HG03064 (cell line): ENCODE measurements at regions not wholly inside any gene's neighbourhood (a gene's known extent, or its start where the extent isn't known, plus 50 kb on each side); places are given as distances from the start of the nearest gene placed in this dataset.
"Not testable (repeated sequence)": the region's sequence is repeated elsewhere in the genome, so short reads cannot be mapped to it uniquely, and the experiment has no call there.

ENCODE experiments used
- ATAC-seq: cut with Tn5 transposase; IDR thresholded peaks from one replicate; pipeline ENCODE4 v1.9.1; 2021; ENCODE audit warnings: low read depth; ENCODE audit not compliant: unreplicated experiment

DNA sequence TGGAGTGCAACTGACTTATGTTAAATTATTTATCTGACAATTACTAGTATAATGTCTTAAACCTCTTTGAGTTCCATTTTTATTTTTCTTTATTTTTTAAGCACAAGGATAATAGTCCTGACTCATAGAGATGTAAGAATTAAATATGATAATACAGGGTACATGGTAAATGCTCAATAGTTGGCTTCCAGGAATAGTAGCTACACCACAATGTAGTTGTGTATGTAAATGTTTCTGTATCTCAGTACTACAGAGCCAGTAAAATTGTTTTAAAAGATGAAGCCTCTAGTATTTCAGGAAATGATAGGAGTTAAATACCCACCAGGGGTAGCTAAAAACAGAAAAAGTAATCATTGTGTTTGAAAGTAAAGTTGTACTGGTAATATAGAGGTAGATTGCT, 487.4 kb upstream of the IRAK1BP1 start:
- no peak for ATAC-seq

DNA sequence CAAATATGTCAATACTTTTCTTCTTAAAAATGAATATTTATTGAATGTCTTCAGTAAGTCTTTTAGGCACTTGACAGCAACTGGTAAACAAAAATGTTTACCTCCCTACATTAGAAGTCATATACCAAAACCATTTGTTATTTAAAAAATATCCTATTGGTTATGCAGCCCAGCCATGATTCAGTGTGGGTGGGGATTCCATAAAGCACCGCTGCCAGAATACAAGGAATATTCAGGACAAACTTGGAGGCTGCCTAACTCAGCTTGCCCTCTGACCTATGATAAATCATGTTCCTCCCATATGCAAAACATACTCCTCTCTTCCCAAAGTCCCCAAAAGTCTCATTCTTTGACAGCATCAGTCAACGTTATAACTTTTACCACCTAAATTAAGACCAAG, 486.8 kb upstream of the IRAK1BP1 start:
- no peak for ATAC-seq

DNA sequence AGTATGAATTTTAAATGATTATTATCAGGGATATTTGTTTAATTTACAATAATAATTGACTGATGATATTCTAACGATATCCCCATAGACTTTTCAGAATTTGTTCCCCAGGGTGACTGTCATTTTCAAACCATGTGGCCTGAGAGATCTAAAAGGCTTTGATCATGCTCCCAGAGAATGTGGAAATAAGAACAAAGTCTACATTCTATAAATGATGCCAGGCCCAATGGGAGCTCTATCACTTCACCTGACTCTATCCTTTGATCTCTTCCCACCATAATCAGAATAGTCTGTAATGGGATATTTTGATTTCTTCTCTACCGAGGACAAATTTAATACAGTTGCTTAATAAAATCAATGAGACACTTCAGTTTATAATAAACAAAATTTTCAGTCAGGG, 483.4 kb upstream of the IRAK1BP1 start:
- no peak for ATAC-seq

DNA sequence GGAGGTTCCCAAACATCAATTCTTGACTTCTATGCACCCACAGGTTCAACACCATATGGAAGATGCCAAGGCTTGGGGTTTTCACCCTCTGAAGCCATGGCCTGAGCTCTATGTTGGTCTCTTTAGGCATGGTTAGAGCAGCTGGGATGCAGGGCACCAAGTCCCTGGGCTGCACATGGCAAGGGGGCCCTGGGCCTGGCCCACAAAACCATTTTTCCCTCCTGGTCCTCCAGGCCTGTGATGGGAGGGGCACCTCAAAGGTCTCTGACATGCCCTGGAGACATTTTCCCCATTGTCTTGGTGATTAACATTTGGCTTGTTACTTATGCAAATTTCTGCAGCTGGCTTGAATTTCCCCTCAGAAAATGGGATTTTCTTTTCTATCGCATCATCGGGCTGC, 480.5 kb upstream of the IRAK1BP1 start:
- not testable (repeated sequence) for ATAC-seq

DNA sequence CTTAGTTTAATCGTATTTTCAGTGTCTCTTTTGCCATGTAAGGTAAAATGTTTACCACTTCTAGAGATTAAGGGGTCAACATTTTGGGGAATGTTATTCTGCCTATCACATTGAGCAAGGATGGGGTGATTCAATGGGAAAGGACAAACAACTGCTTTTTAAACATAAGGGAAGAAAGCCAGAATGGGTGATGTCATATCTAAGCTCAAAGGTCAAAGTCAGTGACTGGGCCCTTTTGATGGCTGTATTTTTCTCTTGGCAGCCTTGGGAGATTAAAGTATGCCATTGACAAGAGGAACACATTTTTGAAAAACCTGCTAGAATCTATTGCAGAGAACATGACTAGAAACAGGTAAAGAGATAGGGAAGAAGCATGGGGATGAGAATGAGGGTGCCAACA, 477.3 kb upstream of the IRAK1BP1 start:
- ATAC-seq = no peak

DNA sequence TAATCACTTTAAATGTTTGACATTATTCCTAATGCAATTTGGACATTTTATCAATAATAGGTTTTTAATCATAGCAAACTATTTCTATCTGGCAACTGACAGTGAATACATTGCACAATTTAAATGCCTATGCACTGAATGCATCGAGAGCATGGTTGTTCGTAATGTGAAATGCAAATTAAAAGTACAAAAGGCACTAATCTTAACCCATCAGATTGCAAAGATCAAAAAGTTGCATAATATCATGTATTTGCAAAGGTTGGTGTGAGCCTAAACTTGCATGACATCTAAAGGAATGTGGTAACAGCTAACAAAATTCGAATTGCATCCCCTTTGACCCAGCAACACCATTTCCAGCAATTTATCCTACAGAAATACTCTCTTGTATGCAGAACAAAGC, 469.9 kb upstream of the IRAK1BP1 start:
- no peak for ATAC-seq

DNA sequence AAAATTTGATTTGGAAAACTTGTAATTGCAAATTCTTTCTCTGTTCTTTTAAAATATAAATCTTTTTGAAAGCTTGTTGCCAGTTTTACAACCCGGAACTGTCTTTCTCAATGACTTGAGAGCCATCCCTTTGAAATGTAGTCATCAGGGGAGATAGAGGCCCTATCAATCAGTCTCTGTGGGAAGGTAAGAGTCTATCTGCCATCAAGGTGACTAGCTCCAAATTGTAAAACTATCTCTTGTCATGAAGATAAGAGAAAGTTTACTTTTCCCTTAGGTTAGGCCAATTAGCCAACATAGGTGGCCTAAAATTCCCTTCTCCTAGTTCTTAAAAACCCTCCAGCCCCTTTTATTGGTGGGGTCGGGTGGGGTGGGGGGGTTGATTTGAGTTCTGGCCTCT, 469.1 kb upstream of the IRAK1BP1 start:
- ATAC-seq = no peak

DNA sequence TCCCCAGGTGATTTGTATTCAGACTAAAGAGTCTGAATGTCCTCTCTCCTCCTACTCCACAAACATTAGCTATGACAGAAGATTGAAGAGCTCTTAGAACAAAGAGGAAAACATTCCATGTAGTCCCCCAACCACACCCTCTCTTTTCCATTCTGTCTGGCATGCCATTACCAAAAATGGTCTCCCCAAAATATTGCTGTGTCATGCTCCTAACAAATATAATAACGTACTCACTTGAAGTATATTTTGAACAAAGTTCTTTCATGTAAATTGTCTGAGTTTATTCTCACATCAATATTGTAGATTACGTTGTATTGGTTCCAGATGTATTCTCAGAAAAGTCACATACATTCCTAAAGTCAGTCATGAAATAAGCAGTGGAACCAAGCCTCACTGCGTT, 467.3 kb upstream of the IRAK1BP1 start:
- no peak for ATAC-seq

DNA sequence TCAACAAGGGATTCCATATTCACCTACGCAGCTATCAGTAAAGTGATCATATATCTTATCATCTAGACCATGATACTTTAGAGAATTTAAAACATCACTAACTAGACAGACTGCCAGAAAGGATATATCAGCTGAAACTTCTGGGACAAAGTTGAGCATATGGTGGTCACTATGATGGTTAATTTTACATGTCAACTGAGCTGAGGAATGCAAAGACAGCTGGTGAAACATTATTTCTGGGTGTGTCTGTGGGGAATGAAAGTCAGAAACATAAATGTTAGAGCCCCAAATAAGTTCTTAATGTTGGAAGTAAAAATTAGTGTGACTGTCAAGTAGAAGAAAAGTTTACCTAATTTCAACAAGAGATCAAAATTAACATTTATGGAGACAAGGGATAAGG, 440.0 kb upstream of the IRAK1BP1 start:
- ATAC-seq = no peak

DNA sequence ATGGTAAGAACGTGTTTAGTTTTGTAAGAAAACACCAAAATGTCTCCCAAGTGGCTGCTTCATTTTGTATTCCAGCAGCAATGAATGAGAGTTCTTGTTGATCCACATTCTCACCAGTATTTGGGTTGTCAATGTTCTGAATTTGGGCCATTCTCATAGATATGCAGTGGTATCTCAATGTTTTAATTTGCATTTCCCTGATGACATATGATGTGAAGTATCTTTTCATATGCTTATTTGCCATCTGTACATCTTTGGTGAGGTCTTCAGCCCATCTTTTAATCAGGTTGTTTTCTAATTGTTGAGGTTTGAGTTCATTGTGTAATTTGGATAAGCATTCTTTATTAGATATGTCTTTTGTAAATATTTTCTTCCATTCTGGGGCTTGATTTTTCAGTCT, 436.8 kb upstream of the IRAK1BP1 start:
- no peak for ATAC-seq

DNA sequence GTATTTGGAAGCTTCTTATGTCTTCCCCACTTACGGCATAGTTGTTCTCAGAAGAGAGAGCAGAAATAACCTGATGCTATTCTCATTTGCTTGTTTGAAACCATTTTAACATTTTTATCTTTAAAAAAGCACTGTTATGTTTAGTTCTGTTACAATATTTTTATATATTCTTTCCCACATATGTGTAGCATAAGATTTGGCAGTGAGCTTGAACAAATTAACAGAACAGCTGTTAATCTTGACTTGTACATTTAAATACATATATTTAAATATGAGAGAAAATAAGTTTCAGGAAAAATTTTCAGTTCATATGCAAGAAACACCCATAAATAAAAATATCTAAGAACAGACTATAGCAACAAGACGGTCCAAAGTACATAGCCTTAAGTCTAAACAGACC, 431.7 kb upstream of the IRAK1BP1 start:
- ATAC-seq = no peak

DNA sequence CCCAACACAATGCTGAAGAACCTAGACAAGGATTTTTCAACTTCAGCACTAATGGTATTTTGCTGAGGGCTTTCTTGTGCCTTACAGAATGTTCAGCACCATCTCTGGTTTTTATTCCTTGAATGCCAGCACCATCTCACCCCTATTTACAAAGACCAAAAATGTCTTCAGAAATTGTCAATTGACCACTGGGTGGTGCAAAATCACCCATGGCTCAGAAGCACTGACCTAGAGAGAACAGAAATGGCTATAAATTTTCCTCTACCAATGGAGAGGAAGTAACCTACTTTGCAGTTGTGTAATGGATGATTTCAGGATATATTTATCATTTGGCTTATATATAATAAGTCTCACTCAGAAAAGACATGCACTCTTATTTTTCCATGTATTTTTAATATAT, 431.0 kb upstream of the IRAK1BP1 start:
- ATAC-seq = no peak

DNA sequence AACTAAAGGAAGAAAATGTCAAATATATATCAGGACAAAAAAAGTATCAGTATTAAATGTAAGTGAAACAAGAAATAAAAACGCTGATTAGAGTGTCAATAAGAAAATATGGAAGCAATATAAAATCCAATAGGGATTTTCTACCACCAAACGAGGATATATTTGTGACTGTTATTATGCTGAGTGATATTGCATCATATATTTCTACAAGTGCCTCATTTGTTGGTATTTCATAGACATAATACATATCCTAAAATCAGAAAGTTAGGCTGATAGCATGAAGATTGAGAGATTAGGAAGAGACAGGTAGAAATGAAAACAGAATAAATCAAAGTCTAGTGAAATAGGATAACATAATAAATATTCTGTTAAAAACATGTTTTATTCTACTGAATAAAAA, 429.2 kb upstream of the IRAK1BP1 start:
- no peak for ATAC-seq

DNA sequence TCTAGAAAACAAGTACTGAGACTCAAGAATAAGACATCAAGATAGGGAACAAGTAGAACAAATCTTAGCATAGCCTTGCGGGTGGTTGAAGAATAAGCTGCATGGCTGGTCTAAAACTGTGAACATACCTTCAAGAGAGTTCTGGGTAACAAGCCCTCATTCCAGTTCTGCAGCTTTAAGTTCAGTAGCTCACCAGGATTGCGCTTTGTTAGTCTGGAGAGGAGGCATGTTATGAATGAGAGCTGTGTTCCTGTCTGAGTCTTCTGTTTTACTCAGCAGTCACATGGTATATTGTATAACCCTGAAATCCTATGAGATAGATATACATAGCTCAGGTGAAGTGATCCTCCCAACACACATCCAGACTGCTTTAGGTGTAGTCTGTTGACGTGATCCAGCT, 406.6 kb upstream of the IRAK1BP1 start:
- ATAC-seq = no peak

DNA sequence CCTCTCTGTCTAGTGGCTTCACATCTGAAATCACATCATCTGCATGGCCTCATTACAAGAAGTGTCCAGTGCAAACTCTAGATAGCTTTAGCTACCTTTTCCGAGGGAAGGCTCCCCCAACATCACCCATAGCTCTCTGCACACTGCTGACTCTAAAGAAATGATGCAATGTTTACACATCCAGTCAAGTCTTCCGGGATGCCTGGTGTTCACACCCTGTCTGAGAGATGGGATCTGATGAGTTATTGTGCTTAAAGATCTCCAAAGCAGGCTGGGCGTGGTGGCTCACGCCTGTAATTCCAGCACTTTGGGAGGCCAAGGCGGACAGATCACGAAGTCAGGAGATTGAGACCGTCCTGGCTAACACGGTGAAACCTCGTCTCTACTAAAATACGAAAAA, 404.6 kb upstream of the IRAK1BP1 start:
- ATAC-seq = no peak

DNA sequence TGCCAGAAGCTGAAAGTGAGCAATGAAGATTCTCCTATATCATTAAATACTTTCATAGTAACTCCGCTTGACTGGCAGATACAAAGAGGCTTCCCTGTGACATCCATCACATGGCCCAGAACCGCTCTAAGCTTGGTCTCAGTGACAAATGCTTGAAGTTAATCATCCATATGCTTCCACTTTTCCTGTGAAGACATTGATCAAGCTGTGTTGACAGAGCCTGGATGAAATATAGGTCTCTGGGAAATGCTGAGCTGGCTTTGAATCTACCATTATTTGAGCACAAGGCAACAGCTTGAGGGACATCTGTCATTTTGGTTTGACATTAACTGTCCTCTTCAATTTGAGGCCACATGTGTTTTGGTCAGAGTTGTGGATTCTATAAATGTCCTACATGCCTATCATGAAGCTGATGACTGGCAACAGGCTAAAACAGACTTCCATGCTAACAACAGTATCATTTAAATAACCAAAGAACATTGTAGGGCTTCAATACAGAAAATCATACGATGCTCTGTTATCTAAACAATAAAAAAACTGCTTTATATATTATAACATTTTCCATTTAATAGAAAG, 402.2 kb upstream of the IRAK1BP1 start:
- ATAC-seq = no peak

DNA sequence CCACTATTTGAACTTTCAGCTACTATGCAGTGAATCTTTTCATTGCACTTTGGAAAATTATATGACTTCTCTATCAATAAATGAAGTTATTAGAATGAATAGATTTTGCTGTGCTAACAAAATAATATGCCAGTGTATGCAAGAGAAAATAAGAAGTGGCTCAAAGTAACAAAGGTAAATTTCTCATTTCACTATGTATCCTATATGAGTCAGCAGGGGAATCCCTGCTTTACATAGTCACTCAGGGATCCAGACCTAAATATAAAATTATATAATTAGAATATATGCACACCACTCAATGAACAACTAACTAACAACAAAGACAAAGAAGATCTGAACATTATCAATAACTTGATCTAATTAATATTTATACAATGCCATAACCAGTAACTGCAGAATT, 390.8 kb upstream of the IRAK1BP1 start:
- no peak for ATAC-seq

DNA sequence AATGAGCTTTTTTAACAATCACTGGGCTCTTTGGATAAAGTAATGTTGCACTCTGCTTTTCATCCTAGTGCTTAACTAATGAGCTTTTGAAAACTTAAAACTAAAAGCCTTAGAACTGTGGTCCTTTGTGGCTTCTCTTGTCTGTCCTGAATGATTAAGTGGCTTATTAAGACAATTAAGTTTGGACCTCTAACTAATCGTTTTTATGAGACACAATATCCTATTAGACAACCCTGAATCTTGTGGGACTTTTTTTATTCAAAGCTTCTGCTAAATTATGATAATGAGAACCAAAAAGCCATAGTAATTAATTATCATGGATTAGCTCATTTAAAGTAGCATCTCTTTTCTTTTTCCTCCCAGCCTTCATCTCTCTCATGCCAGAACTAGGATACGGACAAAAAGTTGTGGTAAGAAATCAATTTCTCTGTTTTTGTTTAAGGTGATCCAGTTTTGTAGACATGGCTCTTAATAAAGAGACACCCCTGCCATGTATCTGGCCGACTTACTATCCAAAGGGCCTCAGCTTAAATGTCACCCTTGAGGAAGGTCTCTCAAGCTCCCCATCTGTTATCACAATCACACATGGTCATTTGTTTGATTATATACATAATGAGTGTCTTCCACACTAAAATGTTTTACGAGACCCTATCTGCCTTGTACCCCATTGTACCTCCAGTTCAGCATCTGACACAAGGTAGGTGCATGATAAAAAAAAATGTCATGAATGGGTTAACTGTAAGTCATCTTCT, 384.4 kb upstream of the IRAK1BP1 start:
- no peak for ATAC-seq

DNA sequence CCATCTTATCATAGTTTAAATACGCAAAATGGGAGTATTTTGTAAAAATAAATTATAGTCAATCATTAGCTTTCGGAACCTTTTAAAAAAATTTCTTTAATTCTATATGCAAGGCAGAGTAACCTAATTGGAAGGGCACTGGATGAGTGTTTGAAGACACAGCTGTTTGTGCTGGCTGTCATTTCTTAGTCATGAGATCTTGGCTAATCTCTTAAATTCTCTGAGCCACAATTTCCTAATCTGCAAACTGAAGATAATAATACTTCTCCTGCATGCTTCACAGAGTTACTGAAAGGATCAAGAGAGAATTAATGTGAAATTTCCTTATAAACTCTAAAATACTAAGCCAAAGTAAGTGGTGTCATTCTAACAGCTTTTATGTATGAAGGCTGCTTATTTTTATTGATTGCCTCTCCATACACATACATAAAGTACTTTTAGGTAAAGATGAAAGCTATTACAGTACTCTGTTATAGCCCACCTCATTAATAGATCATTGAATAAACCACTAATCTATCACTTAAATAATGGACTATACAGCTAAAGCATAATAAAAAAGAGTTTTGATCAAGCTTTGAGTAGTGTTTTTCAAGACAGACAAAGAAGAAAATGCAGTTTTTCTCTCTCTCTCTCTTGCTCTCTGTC, 383.7 kb upstream of the IRAK1BP1 start:
- no peak for ATAC-seq

DNA sequence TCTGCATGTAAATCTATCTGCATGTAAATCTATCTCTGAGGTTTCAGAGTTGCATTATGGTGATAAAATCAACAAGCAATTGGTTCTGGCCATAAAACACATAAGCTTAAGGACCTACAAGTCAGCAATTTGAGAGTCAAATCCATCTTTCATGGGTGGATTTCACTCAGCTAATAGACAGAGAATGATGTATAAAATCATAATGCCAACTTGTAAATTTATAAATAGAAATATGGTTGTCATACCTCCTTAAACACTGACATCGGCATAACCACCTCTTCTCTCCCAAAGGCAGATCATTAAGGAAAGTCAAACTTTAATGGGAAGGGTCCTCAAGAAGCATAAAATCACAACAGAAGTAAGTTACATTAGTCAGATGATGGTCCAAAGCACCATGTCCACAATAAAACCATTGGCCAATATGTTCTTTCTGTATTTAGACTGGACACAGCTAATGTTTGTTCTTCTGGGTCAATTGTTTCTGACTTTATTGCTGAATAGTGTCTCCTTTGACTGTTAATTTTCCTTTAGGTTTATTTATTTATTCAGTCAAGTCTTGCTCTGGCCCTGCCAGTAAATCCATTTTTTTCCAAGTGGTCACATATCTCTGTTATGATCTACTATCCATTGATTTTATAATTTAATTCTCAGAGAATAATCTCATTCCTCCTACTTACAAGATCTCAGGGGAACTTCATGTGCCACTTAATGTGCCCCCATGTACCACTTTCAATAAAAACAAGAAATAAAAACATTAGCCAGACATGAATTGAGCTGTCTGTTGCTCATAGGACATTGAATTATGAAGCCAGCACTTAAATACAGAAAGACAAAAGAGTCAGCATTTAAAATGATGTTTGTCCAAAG, 382.9 kb upstream of the IRAK1BP1 start:
- ATAC-seq = no peak

DNA sequence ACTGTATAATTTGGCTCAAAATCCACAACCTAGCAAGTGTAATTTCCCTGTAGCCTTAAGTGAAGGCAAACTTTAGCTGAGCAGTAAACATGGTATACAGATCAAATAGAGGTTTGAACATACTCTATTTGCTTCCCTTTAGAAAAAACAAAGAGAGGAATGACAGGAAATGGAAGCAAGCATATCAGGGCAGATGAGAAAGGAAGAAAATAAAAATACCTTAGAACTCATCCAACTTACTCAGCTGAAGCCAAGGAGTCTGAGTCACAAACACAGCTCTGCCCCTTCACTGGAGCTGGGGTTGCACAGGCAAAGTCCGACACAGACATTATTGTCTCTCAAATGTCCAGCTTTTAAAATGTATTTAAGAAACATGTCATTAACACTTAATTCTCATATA, 379.9 kb upstream of the IRAK1BP1 start:
- ATAC-seq = no peak
